ENCODE measurements at regions not wholly inside any gene's neighbourhood (a gene's known extent, or its start where the extent isn't known, plus 50 kb on each side); places are given as distances from the start of the nearest gene placed in this dataset.

GRCh38 chr4:107094332-107094731 lies 58.2 kb upstream of the DKK2 start:
- no peak for TF ChIP-seq EZH2 (IDR thresholded peaks at IDR 0.05; ENCODE audit: low read depth)
- TF ChIP-seq, protein P1, sequence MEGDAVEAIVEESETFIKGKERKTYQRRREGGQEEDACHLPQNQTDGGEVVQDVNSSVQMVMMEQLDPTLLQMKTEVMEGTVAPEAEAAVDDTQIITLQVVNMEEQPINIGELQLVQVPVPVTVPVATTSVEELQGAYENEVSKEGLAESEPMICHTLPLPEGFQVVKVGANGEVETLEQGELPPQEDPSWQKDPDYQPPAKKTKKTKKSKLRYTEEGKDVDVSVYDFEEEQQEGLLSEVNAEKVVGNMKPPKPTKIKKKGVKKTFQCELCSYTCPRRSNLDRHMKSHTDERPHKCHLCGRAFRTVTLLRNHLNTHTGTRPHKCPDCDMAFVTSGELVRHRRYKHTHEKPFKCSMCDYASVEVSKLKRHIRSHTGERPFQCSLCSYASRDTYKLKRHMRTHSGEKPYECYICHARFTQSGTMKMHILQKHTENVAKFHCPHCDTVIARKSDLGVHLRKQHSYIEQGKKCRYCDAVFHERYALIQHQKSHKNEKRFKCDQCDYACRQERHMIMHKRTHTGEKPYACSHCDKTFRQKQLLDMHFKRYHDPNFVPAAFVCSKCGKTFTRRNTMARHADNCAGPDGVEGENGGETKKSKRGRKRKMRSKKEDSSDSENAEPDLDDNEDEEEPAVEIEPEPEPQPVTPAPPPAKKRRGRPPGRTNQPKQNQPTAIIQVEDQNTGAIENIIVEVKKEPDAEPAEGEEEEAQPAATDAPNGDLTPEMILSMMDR (conservative IDR thresholded peaks at IDR 0.05): no peak
